WTC11 (cell line): ENCODE measurements at regions not wholly inside any gene's neighbourhood (a gene's known extent, or its start where the extent isn't known, plus 50 kb on each side); places are given as distances from the start of the nearest gene placed in this dataset.
A peak's percentile ranks its signal among the peaks of the same experiment; 100 is the strongest.

Experiments used
- ATAC-seq: fragments of 200-7000 bp; cut with Tn5 transposase; 2 replicates; pipeline ENCODE4 v1.10.0; 2021; ENCODE audit warnings: mild to moderate bottlenecking, moderate library complexity
- CTCF ChIA-PET: fragments of 300-600 bp; sonication (Branson Sonifier 250); formaldehyde crosslinking; loops from one replicate; lab custom pipeline; 2021; ENCODE audit warnings: antibody characterized with exemption; lab: Charles Lee
- POLR2A ChIA-PET: fragments of 350-600 bp; sonication (Branson Sonifier 250); formaldehyde crosslinking; loops from one replicate; lab custom pipeline; 2021; ENCODE audit warnings: antibody characterized with exemption; lab: Charles Lee
- DNase-seq: peaks from one replicate; pipeline ENCODE4 v3.0.0; 2021; ENCODE audit warnings: low spot score
- H3K27ac Mint-ChIP-seq: 2 replicates; pipeline ENCODE4 v1.8.0; 2021; ENCODE audit warnings: mixed read lengths
- H3K27me3 Mint-ChIP-seq: 2 replicates; pipeline ENCODE4 v1.8.0; 2021; ENCODE audit warnings: low read depth, mild to moderate bottlenecking, moderate library complexity, mixed read lengths
- H3K36me3 Mint-ChIP-seq: 2 replicates; pipeline ENCODE4 v1.8.0; 2021; ENCODE audit warnings: mixed read lengths
- H3K4me1 Mint-ChIP-seq: 2 replicates; pipeline ENCODE4 v1.8.0; 2022; ENCODE audit warnings: mixed read lengths
- H3K4me3 Mint-ChIP-seq: 2 replicates; pipeline ENCODE4 v1.8.0; 2021; ENCODE audit warnings: mild to moderate bottlenecking, moderate library complexity, mixed read lengths
- H3K9me3 Mint-ChIP-seq: 2 replicates; pipeline ENCODE4 v1.8.0; 2021; ENCODE audit warnings: mixed read lengths
- E2F5 ChIP-seq: sonication (generic); formaldehyde crosslinking; IDR thresholded peaks from 2 replicates; pipeline ENCODE4 v1.8.1; 2022; ENCODE audit warnings: mild to moderate bottlenecking, moderate library complexity, missing genetic modification reagents
- ELF4 ChIP-seq: sonication (generic); formaldehyde crosslinking; IDR thresholded peaks from 2 replicates; pipeline ENCODE4 v1.8.1; 2022; ENCODE audit warnings: low read depth, mild to moderate bottlenecking, moderate library complexity, missing genetic modification reagents
- EMX1 ChIP-seq: fragments of 250-450 bp; sonication (Bioruptor Pico); IDR thresholded peaks from 2 replicates; pipeline ENCODE4 v1.8.0; 2021; ENCODE audit warnings: mild to moderate bottlenecking
- GABPB1 ChIP-seq: sonication (generic); formaldehyde crosslinking; IDR thresholded peaks from 2 replicates; pipeline ENCODE4 v1.8.1; 2023; ENCODE audit warnings: mild to moderate bottlenecking, missing genetic modification reagents
- HMGA2 ChIP-seq: fragments of 250-450 bp; sonication (Bioruptor Pico); IDR thresholded peaks from 2 replicates; pipeline ENCODE4 v1.4.0; 2021; ENCODE audit warnings: mild to moderate bottlenecking, moderate library complexity
- HMGXB4 ChIP-seq: sonication (generic); formaldehyde crosslinking; IDR thresholded peaks from 2 replicates; pipeline ENCODE4 v1.8.1; 2023; ENCODE audit warnings: mild to moderate bottlenecking, moderate library complexity, missing genetic modification reagents
- MLX ChIP-seq: sonication (generic); formaldehyde crosslinking; IDR thresholded peaks from 2 replicates; pipeline ENCODE4 v1.8.1; 2023; ENCODE audit warnings: mild to moderate bottlenecking, missing genetic modification reagents, moderate library complexity
- MXD4 ChIP-seq: fragments of 250-450 bp; sonication (Bioruptor Pico); IDR thresholded peaks from 2 replicates; pipeline ENCODE4 v1.8.0; 2021; ENCODE audit warnings: mild to moderate bottlenecking, moderate library complexity, borderline replicate concordance
- NFE2L1 ChIP-seq: sonication (generic); formaldehyde crosslinking; IDR thresholded peaks from 2 replicates; pipeline ENCODE4 v1.8.1; 2023; ENCODE audit warnings: missing genetic modification reagents
- NFYB ChIP-seq: sonication (generic); formaldehyde crosslinking; conservative IDR thresholded peaks from 2 replicates; pipeline ENCODE4 v1.8.0; 2022; ENCODE audit warnings: low read depth, missing genetic modification reagents
- STAT6 ChIP-seq: sonication (generic); formaldehyde crosslinking; conservative IDR thresholded peaks from 2 replicates; pipeline ENCODE4 v1.8.1; 2023; ENCODE audit warnings: mild to moderate bottlenecking, low read depth, missing genetic modification reagents, moderate library complexity
- TCF7 ChIP-seq: sonication (generic); formaldehyde crosslinking; IDR thresholded peaks from 2 replicates; pipeline ENCODE4 v1.8.0; 2022; ENCODE audit warnings: mild to moderate bottlenecking, low read depth, missing genetic modification reagents, moderate library complexity
- TEAD1 ChIP-seq: sonication (generic); formaldehyde crosslinking; IDR thresholded peaks from 2 replicates; pipeline ENCODE4 v1.8.0; 2022; ENCODE audit warnings: mild to moderate bottlenecking, missing genetic modification reagents
- TP53 ChIP-seq: sonication (generic); formaldehyde crosslinking; IDR thresholded peaks from 2 replicates; pipeline ENCODE4 v1.8.1; 2023; ENCODE audit warnings: mild to moderate bottlenecking, missing genetic modification reagents
- ZBTB43 ChIP-seq: sonication (generic); formaldehyde crosslinking; IDR thresholded peaks from 2 replicates; pipeline ENCODE4 v1.8.1; 2023; ENCODE audit warnings: mild to moderate bottlenecking, missing genetic modification reagents
- ZNF317 ChIP-seq: sonication (generic); formaldehyde crosslinking; IDR thresholded peaks from 2 replicates; pipeline ENCODE4 v1.8.1; 2023; ENCODE audit warnings: low read depth, mild to moderate bottlenecking, moderate library complexity, missing genetic modification reagents, borderline replicate concordance
- TF ChIP-seq, protein P1 (sequence below): sonication (generic); formaldehyde crosslinking; IDR thresholded peaks from 2 replicates; pipeline ENCODE4 v1.8.1; 2023; ENCODE audit warnings: mild to moderate bottlenecking, missing genetic modification reagents

DNA sequence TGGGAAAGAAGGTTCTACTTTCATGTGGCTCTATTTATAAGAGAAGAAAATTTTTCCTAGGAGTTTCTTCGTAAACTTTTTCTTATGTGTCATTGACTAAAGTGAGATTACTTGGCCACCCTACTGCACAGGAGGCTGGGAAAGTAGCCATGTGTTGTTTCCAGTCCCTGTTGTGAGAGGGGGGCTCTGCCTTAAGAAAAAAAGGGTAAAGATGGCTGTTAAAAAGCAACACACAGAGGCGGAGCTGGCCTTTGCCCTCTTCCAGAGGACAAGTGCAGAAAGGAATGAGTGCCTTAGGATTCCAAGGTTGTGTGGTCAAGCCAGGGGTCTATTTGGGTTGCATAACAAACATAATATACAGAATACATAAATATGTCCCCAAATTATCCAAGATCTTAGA, 230.0 kb upstream of the CXCR4 start:
- Mint-ChIP-seq H3K27ac (no peak overlapping the region), H3K36me3 (peaks cover 8% of the 10 kb centered on the region; the same call in 1 of the 2 replicates), H3K4me3 (no peak overlapping the region), H3K4me1 (no peaks in the 10 kb centered on the region), H3K27me3 (no peaks in the 10 kb centered on the region), H3K9me3 (peaks cover 28% of the 10 kb centered on the region)
- POLR2A ChIA-PET = no interaction called here
- DNase-seq (no peak), ATAC-seq (no peak)
- TF ChIP-seq HMGA2 (CRISPR knock-in tag) (peak; percentile 23; the same call in 1 of the 2 replicates), NFYB (no peak)
- CTCF ChIA-PET = no interaction called here

GRCh38 chr2:136344339-136344738, 226.4 kb upstream of the CXCR4 start:
- H3K27ac Mint-ChIP-seq = no peak overlapping the region
- H3K27me3 Mint-ChIP-seq = no peaks in the 10 kb centered on the region
- CTCF ChIA-PET = no interaction called here
- H3K9me3 Mint-ChIP-seq = peaks cover 18% of the 10 kb centered on the region
- ATAC-seq (no peak), DNase-seq (no peak)
- no peaks in the 10 kb centered on the region for H3K4me1 Mint-ChIP-seq
- POLR2A ChIA-PET = no interaction called here
- peaks cover 3% of the 10 kb centered on the region; the same call in 1 of the 2 replicates for H3K36me3 Mint-ChIP-seq
- no peak overlapping the region for H3K4me3 Mint-ChIP-seq
- TF ChIP-seq ZNF317 (CRISPR knock-in tag) (no peak), ELF4 (CRISPR knock-in tag) (no peak), HMGXB4 (CRISPR knock-in tag) (no peak)

DNA sequence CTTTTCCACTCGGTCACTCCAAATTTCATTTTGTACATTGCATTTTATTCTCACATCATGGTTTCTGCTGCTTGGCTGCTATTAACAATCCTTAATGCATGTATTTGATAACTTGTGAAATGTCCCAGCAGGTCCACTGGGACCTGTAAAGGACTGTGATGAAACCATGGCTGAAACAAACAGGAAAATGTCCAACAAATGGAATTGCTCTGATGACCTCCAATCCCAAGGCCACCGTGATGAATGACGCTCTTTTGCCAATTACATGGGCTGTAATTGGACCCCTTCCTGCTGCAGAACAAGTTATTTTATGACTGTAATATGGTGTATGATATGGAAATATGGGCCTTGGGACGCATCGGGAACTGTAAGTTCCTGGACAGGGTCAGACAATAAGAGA, 224.2 kb upstream of the CXCR4 start:
- peaks cover 20% of the 10 kb centered on the region for H3K9me3 Mint-ChIP-seq
- H3K36me3 Mint-ChIP-seq = peaks cover 3% of the 10 kb centered on the region; the same call in 1 of the 2 replicates
- ChIA-PET CTCF (no interaction called here), POLR2A (interaction anchor here (0.7 kb wide), 1 partner anchor 63 kb away, joined by 5 read pairs; no protein-coding TSS in a partner anchor)
- TF ChIP-seq E2F5 (CRISPR knock-in tag) (no peak), HMGXB4 (CRISPR knock-in tag) (no peak), NFE2L1 (CRISPR knock-in tag) (no peak), TP53 (CRISPR knock-in tag) (no peak), HMGA2 (CRISPR knock-in tag) (no peak)
- DNase-seq (no peak), ATAC-seq (no peak)
- H3K27ac Mint-ChIP-seq = no peak overlapping the region
- no peak overlapping the region for H3K4me3 Mint-ChIP-seq
- H3K4me1 Mint-ChIP-seq = no peaks in the 10 kb centered on the region
- no peaks in the 10 kb centered on the region for H3K27me3 Mint-ChIP-seq

- no peaks in the 10 kb centered on the region for H3K4me1 Mint-ChIP-seq
- H3K36me3 Mint-ChIP-seq = peaks cover 3% of the 10 kb centered on the region
- CTCF ChIA-PET = no interaction called here
- no peak overlapping the region for H3K27ac Mint-ChIP-seq
- POLR2A ChIA-PET = no interaction called here
- H3K27me3 Mint-ChIP-seq = no peaks in the 10 kb centered on the region
- H3K4me3 Mint-ChIP-seq = no peak overlapping the region
- H3K9me3 Mint-ChIP-seq = peaks cover 30% of the 10 kb centered on the region
- ATAC-seq (no peak), DNase-seq (no peak)
- TF ChIP-seq ZBTB43 (CRISPR knock-in tag) (no peak), E2F5 (CRISPR knock-in tag) (no peak), TCF7 (no peak), MXD4 (no peak), TEAD1 (CRISPR knock-in tag) (no peak), STAT6 (CRISPR knock-in tag) (no peak), GABPB1 (CRISPR knock-in tag) (no peak), EMX1 (CRISPR knock-in tag) (no peak), MLX (no peak)
- TF ChIP-seq, protein P1, sequence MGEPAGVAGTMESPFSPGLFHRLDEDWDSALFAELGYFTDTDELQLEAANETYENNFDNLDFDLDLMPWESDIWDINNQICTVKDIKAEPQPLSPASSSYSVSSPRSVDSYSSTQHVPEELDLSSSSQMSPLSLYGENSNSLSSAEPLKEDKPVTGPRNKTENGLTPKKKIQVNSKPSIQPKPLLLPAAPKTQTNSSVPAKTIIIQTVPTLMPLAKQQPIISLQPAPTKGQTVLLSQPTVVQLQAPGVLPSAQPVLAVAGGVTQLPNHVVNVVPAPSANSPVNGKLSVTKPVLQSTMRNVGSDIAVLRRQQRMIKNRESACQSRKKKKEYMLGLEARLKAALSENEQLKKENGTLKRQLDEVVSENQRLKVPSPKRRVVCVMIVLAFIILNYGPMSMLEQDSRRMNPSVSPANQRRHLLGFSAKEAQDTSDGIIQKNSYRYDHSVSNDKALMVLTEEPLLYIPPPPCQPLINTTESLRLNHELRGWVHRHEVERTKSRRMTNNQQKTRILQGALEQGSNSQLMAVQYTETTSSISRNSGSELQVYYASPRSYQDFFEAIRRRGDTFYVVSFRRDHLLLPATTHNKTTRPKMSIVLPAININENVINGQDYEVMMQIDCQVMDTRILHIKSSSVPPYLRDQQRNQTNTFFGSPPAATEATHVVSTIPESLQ (CRISPR knock-in tag) = no peak
Measured at GRCh38 chr2:136334967-136335366, 217.0 kb upstream of the CXCR4 start.
